ENCODE measurements at regions not wholly inside any gene's neighbourhood (a gene's known extent, or its start where the extent isn't known, plus 50 kb on each side); places are given as distances from the start of the nearest gene placed in this dataset.

GRCh38 chr2:126822115-126822514 lies 76.6 kb upstream of the TEX51 start:
- no peaks in the 10 kb centered on the region for H3K36me3 Mint-ChIP-seq (ENCODE audit: insufficient read depth, unreplicated experiment)
- no peak overlapping the region for H3K27ac Mint-ChIP-seq (ENCODE audit: unreplicated experiment)
- peaks cover 19% of the 10 kb centered on the region for H3K27me3 Mint-ChIP-seq (ENCODE audit: unreplicated experiment)
- no TSS peak for BruUV-seq (replicated peaks)
- intact Hi-C loops (cut with micrococcal nuclease; ENCODE audit: unreplicated experiment) = no loop called here
- CTCF ChIA-PET = no interaction called here
- no peaks in the 10 kb centered on the region for H3K4me1 Mint-ChIP-seq (ENCODE audit: low read depth, unreplicated experiment)
- no peak for DNase-seq
- no peak for TF ChIP-seq CTCF (IDR thresholded peaks at IDR 0.05; ENCODE audit: unreplicated experiment)
- H3K9me3 Mint-ChIP-seq (ENCODE audit: low read depth, unreplicated experiment) = peaks cover 6% of the 10 kb centered on the region
- H3K4me3 Mint-ChIP-seq (ENCODE audit: low read depth, unreplicated experiment) = no peak overlapping the region

GRCh38 chr2:126822921-126823320 lies 75.8 kb upstream of the TEX51 start:
- peaks cover 19% of the 10 kb centered on the region for H3K27me3 Mint-ChIP-seq (ENCODE audit: unreplicated experiment)
- H3K36me3 Mint-ChIP-seq (ENCODE audit: insufficient read depth, unreplicated experiment) = no peaks in the 10 kb centered on the region
- no peak for TF ChIP-seq CTCF (IDR thresholded peaks at IDR 0.05; ENCODE audit: unreplicated experiment)
- no peak for DNase-seq
- H3K4me3 Mint-ChIP-seq (ENCODE audit: low read depth, unreplicated experiment) = no peak overlapping the region
- BruUV-seq (replicated peaks) = no TSS peak
- CTCF ChIA-PET = no interaction called here
- intact Hi-C loops (cut with micrococcal nuclease; ENCODE audit: unreplicated experiment) = no loop called here
- no peaks in the 10 kb centered on the region for H3K4me1 Mint-ChIP-seq (ENCODE audit: low read depth, unreplicated experiment)
- H3K27ac Mint-ChIP-seq (ENCODE audit: unreplicated experiment) = no peak overlapping the region
- peaks cover 6% of the 10 kb centered on the region for H3K9me3 Mint-ChIP-seq (ENCODE audit: low read depth, unreplicated experiment)

- Mint-ChIP-seq H3K4me3 (ENCODE audit: low read depth, unreplicated experiment) (no peak overlapping the region), H3K9me3 (ENCODE audit: low read depth, unreplicated experiment) (peaks cover 6% of the 10 kb centered on the region), H3K4me1 (ENCODE audit: low read depth, unreplicated experiment) (no peaks in the 10 kb centered on the region), H3K27me3 (ENCODE audit: unreplicated experiment) (peaks cover 19% of the 10 kb centered on the region), H3K36me3 (ENCODE audit: insufficient read depth, unreplicated experiment) (no peaks in the 10 kb centered on the region), H3K27ac (ENCODE audit: unreplicated experiment) (no peak overlapping the region)
- CTCF ChIA-PET = no interaction called here
- BruUV-seq (replicated peaks) = no TSS peak
- TF ChIP-seq CTCF (IDR thresholded peaks at IDR 0.05; ENCODE audit: unreplicated experiment) = no peak
- intact Hi-C loops (cut with micrococcal nuclease; ENCODE audit: unreplicated experiment) = no loop called here
- no peak for DNase-seq
Observed at GRCh38 chr2:126823951-126824350, 74.7 kb upstream of the TEX51 start.

DNA sequence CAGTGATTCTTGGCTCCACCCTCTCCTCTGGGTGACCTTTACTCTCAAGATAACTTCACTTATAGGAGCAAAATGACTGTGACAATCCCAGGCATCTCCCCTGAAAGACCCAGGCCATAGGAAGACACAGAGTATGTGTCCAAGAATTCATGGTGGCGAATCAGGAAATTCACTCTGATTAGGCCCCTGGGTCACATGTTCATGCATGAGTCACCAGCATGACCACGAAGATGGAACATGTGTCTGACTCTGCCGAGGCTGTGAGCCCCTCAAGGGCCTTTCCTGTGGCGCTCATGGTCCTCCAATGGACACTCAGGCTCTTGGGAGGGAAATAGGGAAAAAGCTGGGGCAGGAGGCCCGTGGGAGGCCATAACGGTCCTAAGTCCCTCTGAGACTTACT lies 74.0 kb upstream of the TEX51 start:
- H3K4me3 Mint-ChIP-seq (ENCODE audit: low read depth, unreplicated experiment) = no peak overlapping the region
- peaks cover 6% of the 10 kb centered on the region for H3K9me3 Mint-ChIP-seq (ENCODE audit: low read depth, unreplicated experiment)
- TF ChIP-seq CTCF (IDR thresholded peaks at IDR 0.05; ENCODE audit: unreplicated experiment) = no peak
- H3K36me3 Mint-ChIP-seq (ENCODE audit: insufficient read depth, unreplicated experiment) = no peaks in the 10 kb centered on the region
- intact Hi-C loops (cut with micrococcal nuclease; ENCODE audit: unreplicated experiment) = no loop called here
- CTCF ChIA-PET = no interaction called here
- no peaks in the 10 kb centered on the region for H3K4me1 Mint-ChIP-seq (ENCODE audit: low read depth, unreplicated experiment)
- H3K27ac Mint-ChIP-seq (ENCODE audit: unreplicated experiment) = no peak overlapping the region
- no peak for DNase-seq
- BruUV-seq (replicated peaks) = no TSS peak
- peaks cover 17% of the 10 kb centered on the region for H3K27me3 Mint-ChIP-seq (ENCODE audit: unreplicated experiment)

GRCh38 chr2:126825316-126825715 lies 73.4 kb upstream of the TEX51 start:
- CTCF ChIA-PET = no interaction called here
- DNase-seq = no peak
- Mint-ChIP-seq H3K36me3 (ENCODE audit: insufficient read depth, unreplicated experiment) (no peaks in the 10 kb centered on the region), H3K4me3 (ENCODE audit: low read depth, unreplicated experiment) (no peak overlapping the region), H3K4me1 (ENCODE audit: low read depth, unreplicated experiment) (no peaks in the 10 kb centered on the region), H3K9me3 (ENCODE audit: low read depth, unreplicated experiment) (peaks cover 3% of the 10 kb centered on the region), H3K27ac (ENCODE audit: unreplicated experiment) (no peak overlapping the region), H3K27me3 (ENCODE audit: unreplicated experiment) (peaks cover 11% of the 10 kb centered on the region)
- TF ChIP-seq CTCF (IDR thresholded peaks at IDR 0.05; ENCODE audit: unreplicated experiment) = no peak
- intact Hi-C loops (cut with micrococcal nuclease; ENCODE audit: unreplicated experiment) = no loop called here
- no TSS peak for BruUV-seq (replicated peaks)
